HUES48 (cell line): ENCODE measurements at regions not wholly inside any gene's neighbourhood (a gene's known extent, or its start where the extent isn't known, plus 50 kb on each side); places are given as distances from the start of the nearest gene placed in this dataset.

Experiments
- H3K27ac ChIP-seq: one replicate; pipeline ENCODE4 v1.7.0; 2013; ENCODE audit warnings: low read depth, low read length, inconsistent platforms
- H3K27me3 ChIP-seq: 2 replicates; pipeline ENCODE4 v1.6.1; 2013; ENCODE audit warnings: mild to moderate bottlenecking, low read length; ENCODE audit not compliant: control insufficient read depth, insufficient read depth
- H3K36me3 ChIP-seq: 2 replicates; pipeline ENCODE4 v1.6.1; 2013; ENCODE audit warnings: low read length; ENCODE audit not compliant: control insufficient read depth, insufficient read depth
- H3K4me1 ChIP-seq: 2 replicates; pipeline ENCODE4 v1.6.1; 2013; ENCODE audit warnings: mild to moderate bottlenecking, low read length; ENCODE audit not compliant: control insufficient read depth, insufficient read depth
- H3K4me3 ChIP-seq: 2 replicates; pipeline ENCODE4 v1.5.1; 2013; ENCODE audit warnings: mild to moderate bottlenecking, low read depth, low read length
- H3K9ac ChIP-seq: 2 replicates; pipeline ENCODE4 v1.6.1; 2013; ENCODE audit warnings: mild to moderate bottlenecking, low read depth, low read length, moderate library complexity
- H3K9me3 ChIP-seq: 2 replicates; pipeline ENCODE4 v1.6.1; 2013; ENCODE audit warnings: low read length; ENCODE audit not compliant: control insufficient read depth, insufficient read depth

DNA sequence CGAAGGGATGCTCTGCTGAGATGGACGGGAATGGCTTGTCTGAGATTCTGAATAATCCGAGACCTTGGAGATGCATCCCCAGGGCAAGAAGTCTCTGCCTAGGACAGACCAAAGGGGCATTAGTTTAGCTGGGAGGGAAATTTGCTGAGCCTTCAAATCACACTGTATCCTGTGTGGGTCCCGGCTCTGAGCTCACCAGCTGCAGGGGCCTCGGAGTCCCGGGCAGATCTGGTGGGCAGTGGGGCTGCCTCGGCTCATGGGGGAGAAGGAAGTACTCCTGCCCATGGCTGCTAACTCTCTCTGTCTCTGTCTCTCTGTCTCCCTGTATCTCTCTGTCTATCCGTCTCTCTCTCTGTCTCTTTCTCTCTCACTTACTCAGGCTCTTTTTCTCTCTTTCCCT is 522.4 kb downstream of the TBC1D22A start:
- Histone ChIP-seq H3K36me3 (no peaks in the 10 kb centered on the region), H3K9ac (no peak overlapping the region), H3K9me3 (peaks cover 98% of the 10 kb centered on the region), H3K4me1 (no peaks in the 10 kb centered on the region), H3K27me3 (no peaks in the 10 kb centered on the region), H3K27ac (no peak overlapping the region), H3K4me3 (no peak overlapping the region)

DNA sequence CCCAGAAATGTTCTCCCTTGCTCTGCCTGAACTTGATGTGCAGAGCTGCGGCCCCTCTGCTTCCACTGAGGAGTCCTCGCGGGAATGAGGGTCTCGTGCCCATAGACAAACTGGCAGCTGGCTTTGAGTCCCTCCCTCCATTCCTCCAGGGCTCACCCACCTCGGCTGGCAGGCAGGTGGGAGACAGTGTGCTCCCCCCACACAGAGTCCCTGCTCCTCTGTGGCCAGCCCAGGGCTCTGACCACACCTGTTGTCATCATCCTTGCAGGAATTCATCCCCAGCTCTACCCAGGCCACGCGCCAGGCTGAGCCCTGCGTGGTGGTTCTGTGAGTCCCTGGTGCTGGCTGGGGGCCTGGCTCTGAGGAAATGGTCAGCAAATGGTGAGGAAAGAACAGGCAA is 521.9 kb downstream of the TBC1D22A start:
- no peaks in the 10 kb centered on the region for H3K27me3 ChIP-seq
- H3K4me3 ChIP-seq, result no peak overlapping the region
- no peaks in the 10 kb centered on the region for H3K4me1 ChIP-seq
- H3K36me3 ChIP-seq, result no peaks in the 10 kb centered on the region
- H3K9ac ChIP-seq, result no peak overlapping the region
- H3K27ac ChIP-seq, result no peak overlapping the region
- peaks cover 98% of the 10 kb centered on the region for H3K9me3 ChIP-seq

DNA sequence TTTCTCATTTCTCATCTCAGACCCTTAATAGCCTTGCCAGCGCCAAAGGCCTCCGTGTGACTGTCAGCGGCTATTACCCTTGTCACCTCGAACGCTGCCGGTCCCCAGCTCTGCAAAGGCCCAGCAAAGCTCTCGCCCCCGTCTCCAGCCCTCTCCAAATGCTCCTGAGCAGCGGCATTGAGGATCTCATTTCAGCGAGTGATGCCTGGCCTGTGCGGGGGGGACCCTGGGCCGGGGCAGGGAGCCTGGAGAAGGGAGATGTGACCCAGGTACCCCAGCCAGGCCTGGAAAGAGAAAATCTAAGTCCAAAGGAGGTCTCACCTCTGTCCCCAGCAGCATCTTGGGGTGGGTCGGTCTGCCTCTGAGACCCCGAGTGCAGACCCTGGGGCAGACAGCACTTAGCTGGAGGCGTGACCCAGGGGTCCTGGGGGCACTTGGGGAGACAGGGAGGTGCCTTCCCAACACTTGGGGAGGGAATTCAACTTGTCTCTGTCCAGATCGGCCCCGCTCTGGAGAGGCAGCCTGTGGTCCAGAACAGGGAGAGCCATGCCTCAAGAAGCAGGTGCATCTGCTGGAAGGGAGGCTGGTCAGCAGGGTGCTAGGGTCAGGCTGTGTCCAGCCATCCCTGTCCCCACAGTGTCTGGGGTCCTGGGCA is 521.3 kb downstream of the TBC1D22A start:
- Histone ChIP-seq H3K9ac (no peak overlapping the region), H3K27ac (no peak overlapping the region), H3K9me3 (peaks cover 98% of the 10 kb centered on the region), H3K4me1 (no peaks in the 10 kb centered on the region), H3K27me3 (no peaks in the 10 kb centered on the region), H3K36me3 (no peaks in the 10 kb centered on the region), H3K4me3 (no peak overlapping the region)

DNA sequence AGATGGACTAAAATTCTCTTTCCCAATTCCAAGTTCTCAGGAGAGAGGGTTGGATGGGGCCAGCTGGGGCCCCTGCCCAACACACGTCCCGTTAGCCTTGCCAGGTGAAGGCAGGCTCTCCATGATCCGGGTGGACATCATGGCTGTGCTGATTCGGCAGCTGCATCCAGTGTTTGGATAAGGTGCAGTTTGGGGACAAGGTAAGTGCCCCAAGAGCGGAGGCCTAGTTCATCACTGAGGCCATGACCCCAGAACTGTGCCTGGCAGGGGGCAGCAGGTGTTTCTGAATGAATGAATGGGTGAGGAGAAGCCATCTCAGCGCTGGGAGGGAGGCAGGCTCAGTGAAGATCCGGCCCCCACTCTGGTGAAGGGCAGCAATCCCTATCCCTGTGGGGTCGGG is 520.4 kb downstream of the TBC1D22A start:
- H3K4me1 ChIP-seq, result no peaks in the 10 kb centered on the region
- H3K36me3 ChIP-seq, result no peaks in the 10 kb centered on the region
- no peak overlapping the region for H3K9ac ChIP-seq
- H3K27me3 ChIP-seq, result no peaks in the 10 kb centered on the region
- peaks cover 99% of the 10 kb centered on the region for H3K9me3 ChIP-seq
- no peak overlapping the region for H3K4me3 ChIP-seq
- no peak overlapping the region for H3K27ac ChIP-seq

DNA sequence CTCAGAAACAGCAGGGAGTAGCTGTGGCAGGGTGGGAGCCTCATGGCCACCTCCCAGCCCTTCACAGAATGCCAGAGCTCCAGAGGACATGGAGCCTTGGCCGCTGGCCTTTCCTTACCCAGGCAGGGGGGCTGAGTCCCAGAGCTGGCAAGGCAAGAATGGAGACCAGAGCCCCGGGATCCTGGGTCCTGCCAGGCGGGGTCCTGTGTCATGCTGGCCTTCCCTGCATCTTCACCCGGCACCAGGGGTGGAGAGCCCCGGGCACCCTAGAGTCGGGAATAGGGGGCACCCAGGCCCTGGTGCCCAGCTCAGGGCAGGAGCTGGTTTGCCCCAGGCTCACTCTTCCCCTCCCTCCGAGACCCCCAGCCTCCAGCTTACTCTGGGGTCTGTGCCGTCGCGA is 519.9 kb downstream of the TBC1D22A start:
- H3K4me1 ChIP-seq, result no peaks in the 10 kb centered on the region
- no peak overlapping the region for H3K4me3 ChIP-seq
- H3K9ac ChIP-seq, result no peak overlapping the region
- H3K36me3 ChIP-seq, result no peaks in the 10 kb centered on the region
- H3K9me3 ChIP-seq, result peaks cover 99% of the 10 kb centered on the region
- H3K27me3 ChIP-seq, result no peaks in the 10 kb centered on the region
- no peak overlapping the region for H3K27ac ChIP-seq

DNA sequence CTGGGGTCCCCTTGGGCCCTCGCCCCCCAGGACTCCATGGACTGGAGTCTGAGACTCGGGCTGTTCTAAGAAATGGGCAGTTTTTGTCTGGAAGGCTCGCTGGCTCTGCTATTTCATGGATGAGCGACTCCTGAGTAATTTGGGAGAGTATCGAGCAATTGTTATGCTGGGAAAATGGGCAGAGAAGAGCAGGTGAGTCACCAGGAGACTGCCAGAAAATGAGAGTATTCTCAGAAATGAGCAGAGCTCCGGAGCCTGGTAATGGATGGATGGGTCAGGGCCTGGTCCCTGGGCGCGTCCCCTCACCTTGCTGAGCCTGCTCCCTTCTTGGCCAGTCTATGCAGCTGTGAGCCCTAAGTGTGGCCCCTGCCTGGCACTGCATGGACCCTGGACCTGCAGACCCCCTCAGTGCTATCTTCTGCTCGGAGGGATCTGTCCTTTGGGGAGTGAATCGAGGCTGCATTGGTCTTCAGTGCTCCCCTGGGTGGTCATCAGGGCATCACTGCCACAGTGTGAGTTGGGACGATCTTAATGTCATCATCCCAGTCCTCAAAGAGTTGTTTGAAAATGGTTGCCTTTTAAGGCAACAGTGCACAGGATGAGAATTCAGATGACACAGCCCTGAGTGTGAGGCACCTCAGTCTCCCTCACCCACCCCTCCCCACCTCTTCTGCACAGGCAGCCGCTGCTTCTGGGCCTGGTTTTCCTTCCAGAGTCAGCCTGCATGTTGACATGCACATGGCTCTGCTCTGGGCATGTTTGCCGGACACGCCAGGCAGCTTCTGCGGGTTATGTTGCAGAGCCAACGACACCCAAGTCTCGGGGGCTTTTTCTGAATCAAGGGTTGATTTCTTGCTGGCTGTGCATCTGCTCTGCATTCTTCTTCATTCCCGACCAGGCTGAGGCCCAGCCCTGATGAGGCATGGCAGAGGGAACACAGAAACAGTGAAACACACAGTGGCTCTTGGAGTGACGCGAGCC is 519.0 kb downstream of the TBC1D22A start:
- H3K27me3 ChIP-seq, result no peaks in the 10 kb centered on the region
- H3K27ac ChIP-seq, result no peak overlapping the region
- no peak overlapping the region for H3K4me3 ChIP-seq
- H3K9me3 ChIP-seq, result peaks cover 99% of the 10 kb centered on the region
- no peaks in the 10 kb centered on the region for H3K4me1 ChIP-seq
- no peaks in the 10 kb centered on the region for H3K36me3 ChIP-seq
- no peak overlapping the region for H3K9ac ChIP-seq

DNA sequence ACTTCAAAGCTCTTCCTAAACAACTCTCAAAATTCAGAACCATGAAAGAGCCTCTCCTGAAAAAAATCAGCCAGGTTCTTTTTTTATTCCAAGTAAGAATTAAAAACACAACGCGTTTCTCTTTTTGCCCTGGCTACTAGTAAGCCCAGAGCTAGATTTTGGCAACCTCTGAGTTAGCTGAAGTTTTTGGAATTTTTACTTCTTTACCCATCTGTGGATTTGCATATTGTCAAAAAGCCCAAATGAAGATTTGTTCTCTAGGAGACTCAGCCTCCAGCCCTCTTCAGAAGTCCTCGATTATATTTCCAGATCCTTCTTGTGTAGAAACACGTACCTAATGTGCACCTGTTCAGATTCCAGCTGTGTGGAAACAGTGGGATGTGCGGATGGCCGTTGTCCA is 517.9 kb downstream of the TBC1D22A start:
- H3K27ac ChIP-seq, result no peak overlapping the region
- H3K36me3 ChIP-seq, result no peaks in the 10 kb centered on the region
- H3K4me1 ChIP-seq, result no peaks in the 10 kb centered on the region
- H3K4me3 ChIP-seq, result no peak overlapping the region
- peaks cover 99% of the 10 kb centered on the region for H3K9me3 ChIP-seq
- H3K9ac ChIP-seq, result no peak overlapping the region
- no peaks in the 10 kb centered on the region for H3K27me3 ChIP-seq

DNA sequence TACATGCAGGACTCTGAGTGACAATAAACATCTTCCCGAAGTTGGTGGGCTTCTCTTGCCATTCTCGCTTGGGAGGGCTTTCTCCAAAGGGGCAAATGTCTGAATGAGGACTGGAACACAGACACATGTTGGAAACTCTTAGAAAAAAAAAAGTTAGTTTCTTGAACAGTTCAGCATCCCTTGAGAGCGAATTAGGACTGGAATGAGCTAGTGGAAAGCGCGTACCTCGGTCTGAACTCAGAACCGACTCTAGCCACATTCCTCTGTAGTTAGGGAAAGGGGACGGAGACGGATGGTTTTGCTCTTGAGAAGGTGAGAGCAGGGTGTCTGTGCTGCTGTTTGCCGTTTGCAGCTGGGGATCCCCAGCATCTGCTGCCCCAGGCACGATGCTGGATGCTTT is 517.3 kb downstream of the TBC1D22A start:
- Histone ChIP-seq H3K27me3 (no peaks in the 10 kb centered on the region), H3K4me1 (no peaks in the 10 kb centered on the region), H3K9ac (no peak overlapping the region), H3K27ac (no peak overlapping the region), H3K9me3 (peaks cover 99% of the 10 kb centered on the region), H3K36me3 (no peaks in the 10 kb centered on the region), H3K4me3 (no peak overlapping the region)

DNA sequence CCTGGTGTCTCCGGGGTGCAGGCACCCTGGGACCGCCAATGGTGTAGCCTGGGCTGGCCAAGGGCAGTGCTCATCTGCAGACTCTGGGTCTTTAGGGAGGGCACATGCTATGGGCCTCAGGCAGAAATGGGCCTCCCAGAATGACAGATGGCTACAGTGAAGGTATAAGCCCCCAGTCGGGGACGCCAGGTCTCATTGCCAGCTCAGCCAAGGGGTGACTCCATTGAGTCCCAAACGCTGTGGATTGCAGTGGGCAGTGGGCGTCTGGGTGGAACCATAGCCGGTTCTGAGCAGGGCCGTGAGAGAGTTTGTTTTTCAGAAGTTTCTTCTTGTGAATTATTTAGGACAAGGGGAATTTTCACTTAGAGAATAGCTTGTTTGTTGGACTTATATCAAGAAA is 516.9 kb downstream of the TBC1D22A start:
- Histone ChIP-seq H3K27ac (no peak overlapping the region), H3K36me3 (no peaks in the 10 kb centered on the region), H3K9ac (no peak overlapping the region), H3K27me3 (no peaks in the 10 kb centered on the region), H3K4me3 (no peak overlapping the region), H3K4me1 (no peaks in the 10 kb centered on the region), H3K9me3 (peaks cover 95% of the 10 kb centered on the region)

DNA sequence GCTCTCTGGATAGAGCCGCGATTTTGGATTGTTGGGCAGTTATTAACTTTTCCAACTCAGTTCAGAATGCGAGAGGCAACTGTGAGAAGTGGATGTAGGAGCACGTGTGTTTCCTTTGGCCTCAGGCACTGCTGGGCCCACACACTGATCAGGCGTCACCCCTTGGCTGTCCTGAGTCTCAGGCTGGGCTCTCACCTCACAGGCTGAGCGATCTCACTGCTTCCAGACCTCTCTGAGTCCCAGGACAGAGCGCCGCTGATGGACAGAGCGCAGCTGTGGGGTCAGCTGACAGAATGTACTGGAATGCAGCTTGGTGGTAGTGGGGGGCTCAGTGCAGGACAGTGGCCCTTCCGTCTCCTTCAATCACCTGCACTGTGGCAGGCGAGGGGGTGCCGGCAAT is 516.2 kb downstream of the TBC1D22A start:
- H3K27ac ChIP-seq, result no peak overlapping the region
- no peaks in the 10 kb centered on the region for H3K27me3 ChIP-seq
- no peak overlapping the region for H3K9ac ChIP-seq
- no peaks in the 10 kb centered on the region for H3K4me1 ChIP-seq
- H3K9me3 ChIP-seq, result peaks cover 95% of the 10 kb centered on the region
- H3K4me3 ChIP-seq, result no peak overlapping the region
- no peaks in the 10 kb centered on the region for H3K36me3 ChIP-seq

DNA sequence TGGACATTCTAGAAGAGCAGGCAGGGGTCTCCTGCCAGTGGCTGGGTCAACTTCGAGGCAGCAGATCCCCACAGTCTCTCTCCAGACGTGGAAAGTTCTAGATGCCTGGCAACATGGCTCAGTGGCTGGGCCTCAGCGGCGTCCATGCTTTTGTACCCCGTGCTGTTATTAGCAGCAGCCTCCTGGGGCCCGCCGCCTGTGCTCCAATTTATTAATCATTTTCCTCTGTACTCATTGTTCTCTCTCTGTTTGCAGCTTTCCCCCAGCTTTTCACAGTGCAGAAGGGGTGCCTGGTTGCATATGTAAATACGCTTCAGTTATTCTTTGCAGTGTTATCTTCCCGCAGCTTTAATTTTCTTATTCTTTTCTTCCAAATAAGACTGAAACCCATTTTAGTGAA is 515.1 kb downstream of the TBC1D22A start:
- H3K27ac ChIP-seq, result no peak overlapping the region
- H3K4me3 ChIP-seq, result no peak overlapping the region
- H3K4me1 ChIP-seq, result no peaks in the 10 kb centered on the region
- H3K27me3 ChIP-seq, result no peaks in the 10 kb centered on the region
- H3K9ac ChIP-seq, result no peak overlapping the region
- H3K9me3 ChIP-seq, result peaks cover 95% of the 10 kb centered on the region
- no peaks in the 10 kb centered on the region for H3K36me3 ChIP-seq
